DMS114 treated with DMSO at 0.1 percent for 48 hours (cell line): ENCODE measurements at regions not wholly inside any gene's neighbourhood (a gene's known extent, or its start where the extent isn't known, plus 50 kb on each side); places are given as distances from the start of the nearest gene placed in this dataset.

ENCODE experiments used
- DNase-seq: peaks from one replicate; lab custom pipeline; 2025; ENCODE audit not compliant: unreplicated experiment; lab: John Stamatoyannopoulos, UW

DNA sequence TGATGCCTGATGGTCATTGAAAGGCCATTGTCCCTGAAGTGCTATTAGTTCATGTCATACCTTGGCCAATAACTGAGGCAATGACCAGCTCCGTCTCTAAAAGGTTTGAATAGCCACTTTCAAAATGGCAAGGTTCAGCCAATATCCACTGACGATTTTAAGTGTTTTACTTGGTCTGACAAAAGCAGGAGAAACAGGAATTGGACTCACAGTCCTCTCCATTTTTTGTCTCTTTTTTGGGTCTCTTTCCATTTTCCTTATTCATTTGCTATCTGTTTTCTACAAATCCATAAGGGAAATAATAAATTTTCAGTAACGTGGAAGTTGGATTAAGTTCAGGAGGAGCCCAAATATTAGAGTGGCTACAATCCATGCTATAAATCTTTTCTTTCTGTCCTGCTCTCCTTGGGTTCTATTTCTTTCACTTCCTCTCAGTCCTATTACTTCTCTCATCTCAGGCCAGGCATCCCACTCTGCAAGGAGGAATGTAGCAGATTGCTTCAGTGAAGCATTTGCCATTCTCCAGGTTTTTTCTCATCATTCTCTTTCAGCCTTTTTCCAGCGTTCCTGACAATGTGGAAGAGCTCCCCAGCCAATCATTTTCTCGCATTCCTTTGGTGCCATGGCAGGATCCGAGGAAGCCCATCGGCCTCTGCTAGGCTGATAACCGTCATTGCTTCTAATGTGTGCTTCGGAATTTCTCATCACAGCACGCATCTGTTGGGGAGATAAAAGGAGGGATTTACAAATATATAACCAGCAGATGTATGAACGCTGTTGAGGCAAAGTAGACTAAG, 414.5 kb downstream of the ADGRL2 start:
- DNase-seq: no peak

- DNase-seq: no peak
These were observed 413.9 kb downstream of the ADGRL2 start for GRCh38 chr1:82214606-82215005.

GRCh38 chr1:82197606-82198005, 396.9 kb downstream of the ADGRL2 start:
- no peak for DNase-seq

DNA sequence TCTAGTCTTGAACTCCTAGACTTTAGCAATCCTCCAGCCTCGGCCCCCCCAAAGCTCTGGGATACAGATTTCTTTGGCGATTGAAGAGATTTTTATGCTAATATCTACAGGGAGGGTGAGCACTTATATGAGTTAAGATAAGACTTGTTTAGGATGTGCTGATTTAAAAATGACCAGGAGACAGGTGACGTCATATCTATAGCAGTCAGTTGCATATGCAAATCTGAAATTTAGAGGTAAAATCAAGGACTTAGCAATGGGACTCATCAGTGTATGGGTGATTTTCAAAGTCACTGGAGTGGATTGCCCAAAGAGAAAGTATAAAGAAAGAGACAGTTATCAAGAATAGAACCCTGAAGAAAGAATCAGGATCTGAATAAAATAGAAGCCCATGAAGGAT, 394.5 kb downstream of the ADGRL2 start:
- no peak for DNase-seq

GRCh38 chr1:82185084-82185483, 384.4 kb downstream of the ADGRL2 start:
- DNase-seq: no peak

GRCh38 chr1:82181846-82182245, 381.1 kb downstream of the ADGRL2 start:
- DNase-seq: no peak

DNA sequence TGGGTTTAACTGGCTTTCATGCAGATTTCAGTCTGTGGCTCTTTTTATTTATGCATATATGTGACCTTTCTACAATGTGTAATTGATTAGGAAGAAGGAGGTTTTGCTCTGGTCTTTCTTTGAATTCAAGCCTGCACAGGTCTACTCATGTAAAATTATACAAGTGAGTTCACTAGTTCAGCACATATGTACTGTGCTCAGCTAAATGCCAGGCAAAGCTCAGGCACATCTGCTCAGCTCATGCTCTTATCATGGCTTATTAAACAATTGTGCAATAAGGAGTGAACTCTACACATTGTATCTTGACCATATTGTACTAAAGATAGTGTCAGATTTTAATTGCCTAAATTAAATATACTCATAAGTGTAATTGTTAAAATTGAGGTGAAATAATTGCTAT, 378.4 kb downstream of the ADGRL2 start:
- no peak for DNase-seq

DNA sequence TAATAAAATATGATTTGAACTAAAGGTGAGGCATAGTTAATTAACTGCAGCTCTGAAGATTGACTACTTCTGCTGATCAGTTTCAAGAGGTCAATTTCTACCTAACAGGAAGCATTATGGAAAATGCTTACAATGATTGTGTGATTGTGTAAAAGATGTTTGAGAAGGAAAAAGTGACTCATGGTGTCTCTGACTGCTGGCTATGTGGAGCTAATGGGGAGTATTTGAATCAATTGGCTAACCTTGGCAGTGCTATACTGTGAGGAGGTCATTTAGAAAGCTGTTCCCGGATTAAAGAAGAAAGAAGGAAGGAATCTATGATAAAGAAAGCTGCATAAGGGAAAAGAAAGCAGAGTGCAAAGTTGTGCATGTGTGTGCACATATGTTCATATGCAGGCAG, 376.5 kb downstream of the ADGRL2 start:
- no peak for DNase-seq

GRCh38 chr1:82171955-82172354, 371.2 kb downstream of the ADGRL2 start:
- no peak for DNase-seq

- DNase-seq: no peak
These were observed 367.7 kb downstream of the ADGRL2 start for GRCh38 chr1:82168482-82168881.

- no peak for DNase-seq
These were observed 364.6 kb downstream of the ADGRL2 start for GRCh38 chr1:82165304-82165703.

DNA sequence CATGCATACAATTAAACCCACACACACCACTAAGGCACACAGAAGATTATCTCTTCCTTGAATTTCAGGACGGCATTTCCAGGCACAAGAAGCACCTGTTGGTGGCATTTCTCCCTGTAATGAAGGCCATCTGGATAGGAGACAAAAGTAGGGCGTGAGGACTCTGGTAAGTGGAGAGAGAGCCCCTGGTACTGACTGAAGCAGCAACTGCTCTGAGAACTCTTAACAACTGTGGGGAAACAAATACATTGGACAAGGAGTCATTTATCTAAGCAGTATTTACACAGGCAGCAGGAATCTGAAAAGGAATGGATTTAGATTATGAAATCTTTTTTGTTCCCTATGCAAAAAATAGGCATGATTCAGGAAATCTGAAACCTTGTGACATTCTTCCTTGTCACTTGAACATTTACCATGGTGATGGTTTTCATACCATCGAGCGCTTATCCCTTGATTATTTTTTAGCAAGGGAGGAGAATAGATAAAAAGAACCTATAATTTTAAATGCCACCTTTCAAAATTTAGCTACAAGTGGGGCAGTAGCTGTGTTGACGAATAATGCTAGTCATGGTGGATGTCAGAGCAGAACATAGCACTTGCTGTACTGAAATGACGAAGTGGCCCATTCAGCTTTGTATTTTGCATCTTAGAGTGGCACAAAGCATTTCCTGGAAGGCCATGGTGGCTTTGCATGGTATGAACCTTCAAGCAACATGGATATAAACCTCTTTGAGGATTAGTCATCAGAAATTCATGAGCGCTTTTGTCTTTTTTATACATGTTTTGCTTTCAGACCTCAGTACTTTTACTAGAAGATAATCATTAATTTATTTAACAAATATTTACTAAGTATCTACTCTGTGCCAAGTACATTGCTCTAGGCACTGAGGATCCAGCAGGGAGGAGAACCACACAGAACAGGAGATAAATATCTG, 362.0 kb downstream of the ADGRL2 start:
- no peak for DNase-seq

- no peak for DNase-seq
These were observed 361.0 kb downstream of the ADGRL2 start for GRCh38 chr1:82161700-82162141.

DNA sequence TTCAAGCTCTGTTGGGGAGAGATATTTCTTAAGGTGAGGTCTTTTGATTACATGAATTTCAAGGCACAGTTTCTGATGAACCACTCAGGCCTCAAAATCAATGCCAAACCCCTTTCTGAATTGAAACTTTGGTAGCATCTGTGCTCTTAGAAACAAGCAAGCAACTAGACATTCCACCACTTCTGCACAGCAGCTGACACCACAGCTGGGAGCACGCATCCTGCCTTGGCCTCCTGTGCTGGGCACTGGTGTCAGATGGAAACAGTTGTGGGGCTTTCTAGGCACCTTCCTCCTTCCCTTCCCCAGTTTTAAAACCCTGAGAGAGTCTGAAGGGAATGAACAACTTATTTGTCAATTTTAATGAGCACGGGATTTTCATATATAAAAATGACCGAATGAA, 360.2 kb downstream of the ADGRL2 start:
- no peak for DNase-seq

DNA sequence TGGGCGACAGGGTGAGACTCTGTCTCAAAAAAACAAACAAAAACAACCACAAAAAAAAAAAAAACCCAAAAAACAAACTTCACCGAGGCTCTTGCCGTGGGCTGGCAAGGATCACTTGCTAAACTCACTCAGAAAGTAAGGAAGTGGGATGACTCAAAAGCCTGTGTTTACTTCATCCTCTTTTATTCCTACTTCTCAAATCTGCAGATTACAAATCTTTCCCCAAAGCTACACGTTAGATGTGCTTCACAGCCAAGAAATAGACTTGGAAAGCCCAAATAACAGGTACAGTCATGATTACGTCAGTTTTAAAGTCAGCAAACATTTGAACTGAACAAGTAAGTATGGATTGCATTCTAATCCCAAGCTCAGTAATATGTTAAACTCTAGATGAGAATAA, 359.3 kb downstream of the ADGRL2 start:
- DNase-seq: no peak

GRCh38 chr1:82158981-82159380, 358.2 kb downstream of the ADGRL2 start:
- no peak for DNase-seq

GRCh38 chr1:82154219-82154970, 353.7 kb downstream of the ADGRL2 start:
- DNase-seq: no peak

DNA sequence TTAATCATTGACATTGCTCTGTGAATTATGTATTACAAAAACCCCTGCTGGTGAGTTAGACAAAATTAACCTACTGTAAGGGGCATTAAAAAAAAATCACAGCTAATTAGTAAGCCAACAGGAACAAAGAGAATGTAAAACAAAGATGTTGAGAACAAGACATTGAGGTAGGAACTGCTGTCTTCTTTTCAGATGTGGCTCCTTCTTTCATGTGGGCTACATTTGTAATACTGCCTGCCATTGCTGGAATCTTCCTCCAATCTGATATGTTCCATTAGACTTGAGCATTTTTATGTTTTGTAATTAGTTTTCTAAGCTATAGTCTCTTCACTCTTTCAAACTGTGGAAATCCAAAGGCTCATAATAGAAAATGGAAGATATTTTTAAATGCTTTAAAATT, 353.0 kb downstream of the ADGRL2 start:
- DNase-seq: no peak

- peak; percentile 45 for DNase-seq
These were observed 352.5 kb downstream of the ADGRL2 start for GRCh38 chr1:82153272-82153629.

GRCh38 chr1:82152356-82153271, 351.9 kb downstream of the ADGRL2 start:
- DNase-seq: peak; percentile 45
